K562 (cell line): ENCODE measurements at regions not wholly inside any gene's neighbourhood (a gene's known extent, or its start where the extent isn't known, plus 50 kb on each side); places are given as distances from the start of the nearest gene placed in this dataset.

Source experiments
- ATAC-seq: fragments of 200-7000 bp; cut with Tn5 transposase; 3 replicates; pipeline ENCODE4 v1.9.1; 2020; ENCODE audit warnings: moderate library complexity
- BruUV-seq: library from RNA; stranded (reverse); fragments of 400-500 nt; replicated peaks from 2 replicates; lab custom pipeline; 2021; lab: Mats Ljungman, UMichigan
- CTCF ChIA-PET: fragments of 300-600 bp; formaldehyde crosslinking; extraction: SDS; loops from one replicate; lab custom pipeline; 2021; ENCODE audit warnings: low intra/inter-chr PET ratio; lab: Yijun Ruan, JAX
- POLR2A ChIA-PET: fragments of 300-600, 350-650 bp; sonication (Branson Sonifier 250); formaldehyde crosslinking; extraction: SDS; loops from one replicate; lab custom pipeline; 2021; ENCODE audit warnings: antibody characterized with exemption, inconsistent platforms; lab: Yijun Ruan, JAX
- DNase-seq, 4 experiments: peaks; one replicate each; pipeline versions ENCODE4 v3.0.0 to v3.0.0-alpha.2; 2011 to 2018; ENCODE audit warnings: low spot score in 3 of 4, mixed read lengths in 3 of 4; ENCODE audit errors: extremely low read depth in 1 of 4
- FAIRE-seq: peaks from 2 replicates; lab custom pipeline; 2011; peaks lifted over from hg19 to GRCh38; lab: Jason Lieb, UNC
- H2AFZ ChIP-seq: 2 replicates; pipeline ENCODE4 v1.6.0; 2011; ENCODE audit warnings: low read depth, low read length, control low read depth, inconsistent platforms
- H3K27ac ChIP-seq: fragments of 200-600 bp; 3 replicates; pipeline ENCODE4 v1.8.0; 2011; ENCODE audit warnings: low read depth, mild to moderate bottlenecking, control low read depth, inconsistent platforms, low read length, moderate library complexity, mixed read lengths; ENCODE audit errors: extremely low read depth
- H3K27me3 ChIP-seq, 2 experiments: fragments of 300-600 bp in 1 of 2; 2 replicates in 1 of 2; 3 replicates in 1 of 2; pipeline versions ENCODE4 v1.6.0 to v1.8.0; 2011; ENCODE audit warnings: inconsistent platforms in 2 of 2, low read length in 2 of 2, mild to moderate bottlenecking in 1 of 2, mixed read lengths in 1 of 2, moderate library complexity in 1 of 2; ENCODE audit not compliant: control insufficient read depth in 2 of 2, insufficient read depth in 2 of 2
- H3K36me3 ChIP-seq: fragments of 300-600 bp; 3 replicates; pipeline ENCODE4 v1.8.0; 2011; ENCODE audit warnings: mild to moderate bottlenecking, low read length, inconsistent platforms; ENCODE audit not compliant: control insufficient read depth, insufficient read depth
- H3K4me1 ChIP-seq, 2 experiments: fragments of 200-600 bp in 1 of 2; replicated peaks in 1 of 2; 2 replicates in 1 of 2; 3 replicates in 1 of 2; pipeline versions ENCODE4 v1.5.1 to v1.8.0; 2011; ENCODE audit warnings: inconsistent platforms in 2 of 2, low read length in 2 of 2, mild to moderate bottlenecking in 1 of 2, mixed read lengths in 1 of 2, moderate library complexity in 1 of 2; ENCODE audit not compliant: control insufficient read depth in 2 of 2, insufficient read depth in 2 of 2
- H3K4me2 ChIP-seq: 2 replicates; pipeline ENCODE4 v1.6.1; 2011; ENCODE audit warnings: low read length, control low read depth, inconsistent platforms, mixed read lengths; ENCODE audit not compliant: insufficient read depth
- H3K4me3 ChIP-seq: fragments of 200-600 bp; sonication (generic), shearing (Covaris generic); 2 replicates; pipeline ENCODE4 v1.5.1; 2016; ENCODE audit warnings: control low read depth, inconsistent platforms
- H3K79me2 ChIP-seq: fragments of 200-600 bp; 3 replicates; pipeline ENCODE4 v1.8.0; 2011; ENCODE audit warnings: low read length, inconsistent platforms; ENCODE audit not compliant: control insufficient read depth, insufficient read depth
- H3K9ac ChIP-seq, 2 experiments: 2 replicates each; pipeline versions ENCODE4 v1.6.0 to v1.6.1; 2011; ENCODE audit warnings: low read depth in 2 of 2, low read length in 2 of 2, control low read depth in 1 of 2, inconsistent platforms in 1 of 2, mild to moderate bottlenecking in 1 of 2, mixed read lengths in 1 of 2; ENCODE audit not compliant: insufficient read depth in 1 of 2
- H3K9me1 ChIP-seq: one replicate; pipeline ENCODE4 v1.6.0; 2011; ENCODE audit warnings: inconsistent platforms, mild to moderate bottlenecking, low read length, moderate library complexity; ENCODE audit not compliant: control insufficient read depth, insufficient read depth
- H3K9me3 ChIP-seq: replicated peaks from 2 replicates; pipeline ENCODE4 v1.5.1; 2011; ENCODE audit warnings: low read depth, low read length, inconsistent platforms; ENCODE audit not compliant: control insufficient read depth, insufficient read depth
- H4K20me1 ChIP-seq: replicated peaks from 2 replicates; pipeline ENCODE4 v1.6.1; 2011; ENCODE audit warnings: low read length, inconsistent platforms, mixed read lengths; ENCODE audit not compliant: control insufficient read depth, insufficient read depth
- DNMT1 ChIP-seq: fragments of 450-650 bp; IDR thresholded peaks from 2 replicates; pipeline ENCODE4 v1.6.1; 2016; ENCODE audit warnings: antibody characterized with exemption, mild to moderate bottlenecking
- ELK1 ChIP-seq: sonication (generic); formaldehyde crosslinking; IDR thresholded peaks from 2 replicates; pipeline ENCODE4 v1.8.1; 2022; ENCODE audit warnings: missing genetic modification reagents
- EP300 ChIP-seq: IDR thresholded peaks from 2 replicates; pipeline ENCODE4 v1.6.1; 2012; ENCODE audit warnings: low read length, improper control_type of control experiment
- HSF4 ChIP-seq: fragments of 250-450 bp; sonication (Bioruptor Pico); IDR thresholded peaks from 2 replicates; pipeline ENCODE4 v2.1.2; 2022; ENCODE audit warnings: mild to moderate bottlenecking, moderate library complexity, borderline replicate concordance
- JUN ChIP-seq, 2 experiments: sonication (generic) in 1 of 2; formaldehyde crosslinking in 1 of 2; IDR thresholded peaks; 2 replicates each; pipeline versions ENCODE4 v1.6.1 to v1.8.0; 2012 to 2022; ENCODE audit warnings: borderline replicate concordance in 2 of 2, mild to moderate bottlenecking in 2 of 2, improper control_type of control experiment in 1 of 2, low read depth in 1 of 2, low read length in 1 of 2, missing genetic modification reagents in 1 of 2
- NR4A1 ChIP-seq, 2 experiments: fragments of 250-450 bp in 1 of 2; fragments of 450-650 bp in 1 of 2; sonication (Bioruptor Pico) in 1 of 2; IDR thresholded peaks; 2 replicates each; pipeline versions ENCODE4 v1.4.0 to v1.6.1; 2016 to 2020; ENCODE audit warnings: mild to moderate bottlenecking in 2 of 2, missing compliant biosample characterization in 1 of 2, missing genetic modification characterization in 1 of 2, moderate library complexity in 1 of 2
- RBM25 ChIP-seq: fragments of 200-400 bp; formaldehyde crosslinking; IDR thresholded peaks from 2 replicates; pipeline ENCODE4 v1.6.1; 2018; ENCODE audit warnings: low read length, low read depth, moderate library complexity; ENCODE audit not compliant: severe bottlenecking
- RFX7 ChIP-seq: fragments of 250-450 bp; sonication (Bioruptor Pico); IDR thresholded peaks from 2 replicates; pipeline ENCODE4 v1.5.1; 2021; ENCODE audit warnings: mild to moderate bottlenecking
- U2AF2 ChIP-seq: fragments of 200-400 bp; formaldehyde crosslinking; optimal IDR thresholded peaks from 2 replicates; pipeline ENCODE3; 2017; ENCODE audit warnings: low read depth, mild to moderate bottlenecking, low read length
- ZNF134 ChIP-seq: fragments of 250-450 bp; sonication (Bioruptor Pico); conservative IDR thresholded peaks from 2 replicates; pipeline ENCODE4 v1.4.0; 2020
- ZNF695 ChIP-seq: fragments of 450-650 bp; formaldehyde crosslinking; IDR thresholded peaks from 2 replicates; pipeline ENCODE4 v1.4.0; 2020; ENCODE audit warnings: mild to moderate bottlenecking, moderate library complexity
- ZNF764 ChIP-seq: fragments of 250-450 bp; sonication (Bioruptor Pico); IDR thresholded peaks from 2 replicates; pipeline ENCODE4 v1.4.0; 2020; ENCODE audit warnings: low read depth, mild to moderate bottlenecking, moderate library complexity
- WGBS: fragments of 100-300 bp; shearing (Covaris generic); methylation state at CpG from one replicate; pipeline ENCODE4 v1.1.6; 2016; ENCODE audit warnings: low coverage, mixed read lengths; ENCODE audit not compliant: insufficient coverage; ENCODE audit errors: missing lambda C conversion rate; 5-methylcytosine and 5-hydroxymethylcytosine counted together
- in situ Hi-C: fragments of 300-500 bp; cut with MboI; formaldehyde crosslinking; loops from 4 replicates; pipeline ENCODE4 v1.15.0; 2018; ENCODE audit warnings: inconsistent platforms, mixed read lengths
- intact Hi-C: fragments of 100-400 bp; cut with micrococcal nuclease; formaldehyde crosslinking; loops from 2 replicates; pipeline ENCODE4 v1.14.2; 2022
- TF ChIP-seq, protein P1 (sequence below): fragments of 450-650 bp; IDR thresholded peaks from 2 replicates; pipeline ENCODE4 v1.6.1; 2017; ENCODE audit warnings: mild to moderate bottlenecking, moderate library complexity
- TF ChIP-seq, protein P2 (sequence below): IDR thresholded peaks from 2 replicates; pipeline ENCODE4 v1.6.1; 2011; ENCODE audit not compliant: insufficient read length; ENCODE audit errors: extremely low read depth

GRCh38 chr5:2111569-2112105, 228.9 kb upstream of the IRX4 start:
- ChIA-PET CTCF (no interaction called here), POLR2A (interaction anchor here (0.6 to 1.9 kb wide), 2 partner anchors 10 to 366 kb away, joined by 3 to 8 read pairs; no protein-coding TSS in a partner anchor)
- Histone ChIP-seq H3K27ac (no peak overlapping the region), H2AFZ (no peak overlapping the region), H3K27me3 (peaks cover 27 to 36% of the 10 kb centered on the region in 2 experiments; a peak in 4 of 5 replicates), H3K4me3 (no peak overlapping the region), H3K79me2 (no peaks in the 10 kb centered on the region), H3K9me3 (no peaks in the 10 kb centered on the region), H3K9ac (no peak overlapping the region), H3K4me1 (0 out of 5 replicates have a peak, but pooled peaks cover 0 to 3% of the 10 kb centered on the region in 2 experiments), H4K20me1 (no peaks in the 10 kb centered on the region), H3K4me2 (no peak overlapping the region), H3K36me3 (no peaks in the 10 kb centered on the region), H3K9me1 (no peaks in the 10 kb centered on the region)
- WGBS: 5% methylated on average over 35 of the region's 36 CpGs
- intact Hi-C loops: no loop called here
- no peak for ATAC-seq
- TF ChIP-seq RFX7 (CRISPR knock-in tag) (no peak), ZNF134 (no peak), HSF4 (CRISPR knock-in tag) (no peak), ZNF695 (CRISPR knock-in tag) (no peak), ZNF764 (CRISPR knock-in tag) (no peak), U2AF2 (no peak), DNMT1 (no peak), RBM25 (no peak), EP300 (no peak), NR4A1 (CRISPR knock-in tag; IDR thresholded peaks at IDR 0.05) (no peak), NR4A1 (tag; IDR thresholded peaks at IDR 0.05) (no peak), ELK1 (no peak), JUN (IDR thresholded peaks at IDR 0.05; ENCODE audit: borderline replicate concordance, low read depth, low read length) (no peak), JUN (CRISPR knock-in tag; IDR thresholded peaks at IDR 0.05; ENCODE audit: borderline replicate concordance) (no peak)
- TF ChIP-seq, protein P1, sequence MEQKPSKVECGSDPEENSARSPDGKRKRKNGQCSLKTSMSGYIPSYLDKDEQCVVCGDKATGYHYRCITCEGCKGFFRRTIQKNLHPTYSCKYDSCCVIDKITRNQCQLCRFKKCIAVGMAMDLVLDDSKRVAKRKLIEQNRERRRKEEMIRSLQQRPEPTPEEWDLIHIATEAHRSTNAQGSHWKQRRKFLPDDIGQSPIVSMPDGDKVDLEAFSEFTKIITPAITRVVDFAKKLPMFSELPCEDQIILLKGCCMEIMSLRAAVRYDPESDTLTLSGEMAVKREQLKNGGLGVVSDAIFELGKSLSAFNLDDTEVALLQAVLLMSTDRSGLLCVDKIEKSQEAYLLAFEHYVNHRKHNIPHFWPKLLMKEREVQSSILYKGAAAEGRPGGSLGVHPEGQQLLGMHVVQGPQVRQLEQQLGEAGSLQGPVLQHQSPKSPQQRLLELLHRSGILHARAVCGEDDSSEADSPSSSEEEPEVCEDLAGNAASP: no peak
- TF ChIP-seq, protein P2, sequence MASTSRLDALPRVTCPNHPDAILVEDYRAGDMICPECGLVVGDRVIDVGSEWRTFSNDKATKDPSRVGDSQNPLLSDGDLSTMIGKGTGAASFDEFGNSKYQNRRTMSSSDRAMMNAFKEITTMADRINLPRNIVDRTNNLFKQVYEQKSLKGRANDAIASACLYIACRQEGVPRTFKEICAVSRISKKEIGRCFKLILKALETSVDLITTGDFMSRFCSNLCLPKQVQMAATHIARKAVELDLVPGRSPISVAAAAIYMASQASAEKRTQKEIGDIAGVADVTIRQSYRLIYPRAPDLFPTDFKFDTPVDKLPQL: no peak
- no TSS peak for BruUV-seq
- no peak for FAIRE-seq
- in situ Hi-C loops: no loop called here
- no peak for DNase-seq
